HUES64 (cell line): ENCODE measurements at regions not wholly inside any gene's neighbourhood (a gene's known extent, or its start where the extent isn't known, plus 50 kb on each side); places are given as distances from the start of the nearest gene placed in this dataset.

Experiments used
- H3K27ac ChIP-seq: 2 replicates; pipeline ENCODE4 v1.7.0; 2013; ENCODE audit warnings: low read depth, low read length, inconsistent platforms
- H3K27me3 ChIP-seq: 2 replicates; pipeline ENCODE4 v1.6.1; 2013; ENCODE audit warnings: mild to moderate bottlenecking, low read length; ENCODE audit not compliant: insufficient read depth
- H3K36me3 ChIP-seq: 2 replicates; pipeline ENCODE4 v1.6.1; 2013; ENCODE audit warnings: mild to moderate bottlenecking, low read length; ENCODE audit not compliant: insufficient read depth
- H3K4me1 ChIP-seq: 2 replicates; pipeline ENCODE4 v1.6.1; 2013; ENCODE audit warnings: mild to moderate bottlenecking, low read length, moderate library complexity; ENCODE audit not compliant: insufficient read depth
- H3K4me3 ChIP-seq: 2 replicates; pipeline ENCODE4 v1.5.1; 2013; ENCODE audit warnings: mild to moderate bottlenecking, low read length, moderate library complexity
- H3K9ac ChIP-seq: 2 replicates; pipeline ENCODE4 v1.6.1; 2013; ENCODE audit warnings: mild to moderate bottlenecking, low read depth, low read length
- H3K9me3 ChIP-seq: 2 replicates; pipeline ENCODE4 v1.6.1; 2013; ENCODE audit warnings: low read depth, low read length; ENCODE audit not compliant: insufficient read depth
- WGBS: fragments of 150-250, 120-280 bp; methylation state at CpG from one replicate; pipeline ENCODE4 v1.1.7; 2013; ENCODE audit warnings: missing lambda C conversion rate; 5-methylcytosine and 5-hydroxymethylcytosine counted together

GRCh38 chr3:44098656-44099415 is 142.8 kb upstream of the TOPAZ1 start:
- Histone ChIP-seq H3K27me3 (no peaks in the 10 kb centered on the region), H3K4me1 (peaks cover 15% of the 10 kb centered on the region), H3K36me3 (no peaks in the 10 kb centered on the region), H3K27ac (no peak overlapping the region), H3K9me3 (no peaks in the 10 kb centered on the region), H3K9ac (no peak overlapping the region), H3K4me3 (no peak overlapping the region)
- WGBS, result 69% methylated on average over 11 of the region's 12 CpGs

- no peaks in the 10 kb centered on the region for H3K27me3 ChIP-seq
- no peak overlapping the region for H3K27ac ChIP-seq
- H3K36me3 ChIP-seq, result no peaks in the 10 kb centered on the region
- no peak overlapping the region for H3K9ac ChIP-seq
- 81% methylated on average over 5 of the region's 6 CpGs for WGBS
- H3K9me3 ChIP-seq, result no peaks in the 10 kb centered on the region
- H3K4me3 ChIP-seq, result no peak overlapping the region
- peaks cover 20% of the 10 kb centered on the region for H3K4me1 ChIP-seq
These were observed 142.0 kb upstream of the TOPAZ1 start for GRCh38 chr3:44099566-44100297.

DNA sequence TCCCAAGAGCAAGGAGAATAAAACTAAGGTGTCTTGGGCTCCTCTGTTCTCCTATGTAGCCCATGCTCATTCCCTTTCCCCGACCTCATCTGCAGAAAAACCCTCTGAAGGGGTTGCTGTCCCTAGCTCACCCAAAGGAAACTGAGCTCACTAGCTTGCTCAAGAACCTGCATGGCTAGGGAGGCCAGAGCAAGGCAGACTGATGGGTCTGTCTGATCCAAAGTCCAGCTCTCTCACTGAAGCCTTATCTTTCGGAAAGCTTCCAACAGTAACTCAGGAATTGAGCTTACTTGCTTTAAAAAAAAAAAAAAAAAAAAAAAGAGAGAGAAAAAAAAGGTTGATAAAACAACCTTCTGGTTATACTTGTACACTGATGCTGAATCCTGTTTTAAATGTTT is 141.4 kb upstream of the TOPAZ1 start:
- Histone ChIP-seq H3K9me3 (no peaks in the 10 kb centered on the region), H3K27me3 (no peaks in the 10 kb centered on the region), H3K27ac (no peak overlapping the region), H3K9ac (no peak overlapping the region), H3K4me1 (peaks cover 21% of the 10 kb centered on the region), H3K4me3 (no peak overlapping the region), H3K36me3 (no peaks in the 10 kb centered on the region)
- WGBS, result 89% methylated on average over 2 of the region's 2 CpGs

- H3K4me1 ChIP-seq, result peaks cover 19% of the 10 kb centered on the region
- H3K4me3 ChIP-seq, result no peak overlapping the region
- H3K27me3 ChIP-seq, result no peaks in the 10 kb centered on the region
- H3K36me3 ChIP-seq, result no peaks in the 10 kb centered on the region
- H3K27ac ChIP-seq, result no peak overlapping the region
- 88% methylated on average over 2 of the region's 2 CpGs for WGBS
- H3K9me3 ChIP-seq, result no peaks in the 10 kb centered on the region
- no peak overlapping the region for H3K9ac ChIP-seq
These were observed 137.6 kb upstream of the TOPAZ1 start for GRCh38 chr3:44104043-44104442.

DNA sequence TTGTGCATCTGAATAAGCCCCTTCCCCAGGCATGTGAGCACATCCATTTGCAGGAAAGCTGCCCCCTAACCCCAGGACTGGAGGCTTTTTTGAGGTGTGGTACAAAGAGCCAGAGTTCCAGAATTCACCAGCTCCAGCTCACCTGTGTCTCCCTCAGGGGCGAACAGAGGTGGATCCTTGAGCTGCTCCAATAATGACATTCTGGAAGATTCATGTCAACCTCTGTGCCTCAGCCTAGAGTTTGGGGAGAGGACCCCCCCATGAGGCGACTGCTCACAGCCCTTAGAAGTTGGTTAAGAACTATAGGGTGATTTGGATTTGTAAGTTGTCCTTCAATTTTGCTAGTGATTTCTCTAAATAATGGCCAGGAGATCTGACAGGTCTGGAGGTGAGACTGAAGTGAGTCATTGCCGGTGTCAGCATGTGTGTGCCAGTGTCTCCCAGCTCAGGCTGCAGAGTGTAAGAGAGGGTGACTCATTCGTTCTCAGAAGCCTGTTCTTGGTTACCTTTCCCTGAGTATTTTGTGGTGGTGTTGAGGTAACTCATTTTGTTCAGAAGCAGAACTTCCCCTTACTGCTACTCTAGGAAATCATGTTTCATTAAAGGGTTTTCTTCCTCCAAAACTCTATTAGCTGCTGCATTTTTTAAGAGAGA is 136.9 kb upstream of the TOPAZ1 start:
- Histone ChIP-seq H3K36me3 (no peaks in the 10 kb centered on the region), H3K27me3 (no peaks in the 10 kb centered on the region), H3K4me1 (peaks cover 17% of the 10 kb centered on the region; the same call in 1 of the 2 replicates), H3K9me3 (no peaks in the 10 kb centered on the region), H3K4me3 (no peak overlapping the region), H3K9ac (no peak overlapping the region), H3K27ac (no peak overlapping the region)
- 72% methylated on average over 4 of the region's 4 CpGs for WGBS

- 93% methylated on average over 4 of the region's 5 CpGs for WGBS
- no peaks in the 10 kb centered on the region for H3K36me3 ChIP-seq
- H3K4me1 ChIP-seq, result peaks cover 17% of the 10 kb centered on the region; the same call in 1 of the 2 replicates
- no peaks in the 10 kb centered on the region for H3K27me3 ChIP-seq
- H3K27ac ChIP-seq, result no peak overlapping the region
- no peaks in the 10 kb centered on the region for H3K9me3 ChIP-seq
- H3K9ac ChIP-seq, result no peak overlapping the region
- H3K4me3 ChIP-seq, result no peak overlapping the region
These were observed 136.1 kb upstream of the TOPAZ1 start for GRCh38 chr3:44105571-44105970.

GRCh38 chr3:44106756-44107155 is 134.9 kb upstream of the TOPAZ1 start:
- Histone ChIP-seq H3K4me3 (no peak overlapping the region), H3K4me1 (peaks cover 17% of the 10 kb centered on the region; the same call in 1 of the 2 replicates), H3K9ac (no peak overlapping the region), H3K27me3 (no peaks in the 10 kb centered on the region), H3K36me3 (no peaks in the 10 kb centered on the region), H3K27ac (no peak overlapping the region), H3K9me3 (no peaks in the 10 kb centered on the region)
- 84% methylated on average over 6 of the region's 6 CpGs for WGBS

DNA sequence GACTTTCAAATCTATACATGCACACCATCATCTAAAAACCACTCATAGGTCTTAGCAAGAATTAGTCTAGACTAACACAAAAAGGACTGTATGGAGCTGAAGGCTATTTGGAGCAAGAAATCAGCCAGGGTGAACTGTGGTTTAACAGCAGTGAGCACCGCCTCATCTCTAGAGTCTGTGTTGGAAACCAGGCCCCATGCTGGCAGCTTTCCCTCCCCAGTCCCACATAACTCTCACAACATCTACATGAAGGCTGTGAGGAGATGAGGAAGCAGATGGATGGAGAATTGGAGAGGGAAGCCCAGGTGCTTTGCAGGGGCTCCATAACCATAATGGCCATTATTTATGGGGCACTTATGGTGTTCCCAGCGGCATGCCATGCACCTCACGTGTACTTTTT is 133.2 kb upstream of the TOPAZ1 start:
- peaks cover 17% of the 10 kb centered on the region; the same call in 1 of the 2 replicates for H3K4me1 ChIP-seq
- no peak overlapping the region for H3K27ac ChIP-seq
- no peak overlapping the region for H3K9ac ChIP-seq
- no peak overlapping the region for H3K4me3 ChIP-seq
- 100% methylated on average over 1 of the region's 3 CpGs for WGBS
- H3K9me3 ChIP-seq, result no peaks in the 10 kb centered on the region
- H3K36me3 ChIP-seq, result no peaks in the 10 kb centered on the region
- no peaks in the 10 kb centered on the region for H3K27me3 ChIP-seq

DNA sequence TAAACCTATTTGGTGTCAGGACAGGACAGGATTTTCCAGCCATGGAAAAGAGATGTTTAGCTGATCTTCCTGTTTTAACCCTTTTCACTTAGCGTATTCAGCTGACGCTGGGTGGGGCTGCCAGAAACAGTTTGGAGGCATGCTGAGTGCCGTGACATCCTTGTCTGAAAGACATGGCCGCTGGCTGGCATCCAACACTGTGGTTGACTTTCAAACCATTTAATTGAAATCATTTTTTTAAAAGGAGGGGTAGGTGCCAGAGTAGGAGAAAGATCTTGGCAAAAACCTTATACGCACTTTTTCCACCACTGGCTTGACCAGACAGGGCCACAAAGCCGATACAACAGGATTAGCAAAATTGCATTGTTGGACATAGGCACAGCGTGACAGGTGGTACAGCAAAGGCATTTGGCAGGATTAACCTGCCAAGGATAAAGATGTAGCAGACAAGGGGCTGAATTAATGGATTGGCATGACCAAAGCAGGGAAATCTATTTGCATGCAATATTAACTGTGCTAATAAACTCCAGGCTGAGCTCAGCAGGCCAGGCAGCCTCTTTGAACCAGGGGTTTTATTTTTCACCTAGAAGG is 131.8 kb upstream of the TOPAZ1 start:
- H3K27ac ChIP-seq, result no peak overlapping the region
- peaks cover 12% of the 10 kb centered on the region; the same call in 1 of the 2 replicates for H3K4me1 ChIP-seq
- 96% methylated on average over 7 of the region's 7 CpGs for WGBS
- no peaks in the 10 kb centered on the region for H3K9me3 ChIP-seq
- no peaks in the 10 kb centered on the region for H3K36me3 ChIP-seq
- H3K4me3 ChIP-seq, result no peak overlapping the region
- no peak overlapping the region for H3K9ac ChIP-seq
- no peaks in the 10 kb centered on the region for H3K27me3 ChIP-seq

GRCh38 chr3:44110648-44111047 is 131.0 kb upstream of the TOPAZ1 start:
- H3K9me3 ChIP-seq, result no peaks in the 10 kb centered on the region
- no peak overlapping the region for H3K4me3 ChIP-seq
- WGBS, result 93% methylated on average over 9 of the region's 9 CpGs
- no peak overlapping the region for H3K9ac ChIP-seq
- H3K27me3 ChIP-seq, result no peaks in the 10 kb centered on the region
- no peaks in the 10 kb centered on the region for H3K36me3 ChIP-seq
- H3K4me1 ChIP-seq, result peaks cover 12% of the 10 kb centered on the region; the same call in 1 of the 2 replicates
- no peak overlapping the region for H3K27ac ChIP-seq

GRCh38 chr3:44111482-44111881 is 130.2 kb upstream of the TOPAZ1 start:
- no peaks in the 10 kb centered on the region for H3K9me3 ChIP-seq
- no peaks in the 10 kb centered on the region for H3K27me3 ChIP-seq
- WGBS, result 87% methylated on average over 2 of the region's 2 CpGs
- H3K36me3 ChIP-seq, result no peaks in the 10 kb centered on the region
- H3K4me1 ChIP-seq, result peaks cover 6% of the 10 kb centered on the region; the same call in 1 of the 2 replicates
- H3K4me3 ChIP-seq, result no peak overlapping the region
- H3K9ac ChIP-seq, result no peak overlapping the region
- no peak overlapping the region for H3K27ac ChIP-seq
